Cardiac fibroblast (primary cell): ENCODE measurements at regions not wholly inside any gene's neighbourhood (a gene's known extent, or its start where the extent isn't known, plus 50 kb on each side); places are given as distances from the start of the nearest gene placed in this dataset.

ENCODE experiments used
- DNase-seq, 2 donors: peaks; one replicate each; pipeline versions ENCODE4 v3.0.0 to v3.0.0-alpha.2; 2010; ENCODE audit warnings: low read depth in 2 of 2
- H3K4me3 ChIP-seq, 2 donors: replicated peaks in 1 of 2; 1 replicate in 1 of 2; 2 replicates in 1 of 2; pipeline ENCODE4 v1.5.1; 2011; ENCODE audit warnings: low read depth in 2 of 2, low read length in 2 of 2, mild to moderate bottlenecking in 2 of 2, moderate library complexity in 1 of 2
- CTCF ChIP-seq: IDR thresholded peaks from one replicate; pipeline ENCODE4 v1.5.1; 2011; ENCODE audit warnings: low read depth, mild to moderate bottlenecking, low read length, inconsistent platforms

GRCh38 chr10:107913317-107914294 is 749.1 kb upstream of the SORCS1 start:
- no peak overlapping the region for H3K4me3 ChIP-seq
- no peak for DNase-seq
- no peak for TF ChIP-seq CTCF

- H3K4me3 ChIP-seq, result no peak overlapping the region
- no peak for DNase-seq
- no peak for TF ChIP-seq CTCF
Measured at GRCh38 chr10:107901076-107901475, 736.6 kb upstream of the SORCS1 start.

GRCh38 chr10:107900131-107900530 is 735.6 kb upstream of the SORCS1 start:
- TF ChIP-seq CTCF, result no peak
- DNase-seq, result no peak
- H3K4me3 ChIP-seq, result no peak overlapping the region

- no peak for TF ChIP-seq CTCF
- no peak overlapping the region for H3K4me3 ChIP-seq
- DNase-seq, result no peak
Measured at GRCh38 chr10:107899502-107900062, 735.1 kb upstream of the SORCS1 start.

- no peak overlapping the region for H3K4me3 ChIP-seq
- DNase-seq, result no peak
- no peak for TF ChIP-seq CTCF
Measured at GRCh38 chr10:107899075-107899474, 734.6 kb upstream of the SORCS1 start.

- H3K4me3 ChIP-seq, result no peak overlapping the region
- TF ChIP-seq CTCF, result no peak
- no peak for DNase-seq
Measured at GRCh38 chr10:107898392-107898791, 733.9 kb upstream of the SORCS1 start.
